Activated CD4-positive, alpha-beta T cell treated with anti-CD3 and anti-CD28 coated beads, Interleukin-10, Interleukin-2, amounts not matched to agents 100 ng/mL and 50 ng/mL, durations not matched to agents 16 hours and 8 hours (primary cell): ENCODE measurements at regions not wholly inside any gene's neighbourhood (a gene's known extent, or its start where the extent isn't known, plus 50 kb on each side); places are given as distances from the start of the nearest gene placed in this dataset.

ENCODE experiments used
- DNase-seq: peaks from one replicate; pipeline ENCODE4 v3.0.0-alpha.2; 2020

- no peak for DNase-seq
Measured at GRCh38 chr13:39100996-39101738, 62.9 kb downstream of the NHLRC3 start.

DNA sequence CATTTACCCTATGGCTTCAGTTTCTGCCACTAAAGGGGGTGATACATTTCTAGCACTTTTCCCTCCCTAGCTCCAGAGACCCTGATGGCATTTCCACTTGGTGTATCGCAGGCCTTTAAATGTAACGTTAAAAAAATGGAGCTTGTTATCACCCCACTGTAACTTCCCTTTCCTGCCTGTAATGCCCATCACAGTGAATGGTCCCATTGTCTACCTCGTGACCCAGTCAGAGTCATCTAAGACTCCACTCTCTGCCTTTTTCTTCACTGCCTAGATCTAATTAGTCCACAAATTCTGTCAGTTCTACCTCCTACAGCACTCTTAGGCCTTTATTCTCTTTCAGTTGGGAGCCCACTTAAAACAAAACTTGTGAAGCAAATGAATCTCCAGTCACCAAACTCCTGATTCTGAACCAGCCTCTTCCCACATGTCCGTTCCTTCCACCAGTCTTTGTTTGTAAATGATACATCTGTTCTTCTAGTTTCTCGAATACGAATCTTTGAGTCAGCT lies 64.8 kb downstream of the NHLRC3 start:
- no peak for DNase-seq

DNA sequence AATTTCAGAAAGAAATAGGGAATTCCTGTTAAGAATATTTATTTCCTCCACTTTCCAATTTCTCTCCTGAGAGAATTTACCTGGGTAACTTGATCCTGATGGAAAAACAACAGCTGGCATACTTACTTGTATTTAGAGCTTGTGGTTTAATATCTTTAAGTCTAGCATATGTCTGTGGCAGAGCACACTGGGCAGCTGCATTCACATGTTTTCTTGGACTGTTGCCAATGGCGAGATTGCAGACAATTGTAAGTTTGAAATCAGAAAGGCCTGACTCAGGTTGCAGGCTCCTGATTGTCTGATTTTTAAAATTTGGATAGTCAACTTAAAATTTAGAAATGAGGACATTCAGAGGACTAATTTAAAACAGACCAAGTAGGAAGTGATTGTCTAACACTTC lies 66.9 kb downstream of the NHLRC3 start:
- DNase-seq = no peak

- DNase-seq = no peak
Measured at GRCh38 chr13:39106216-39107005, 68.2 kb downstream of the NHLRC3 start.

- DNase-seq = no peak
Measured at GRCh38 chr13:39107561-39107960, 69.3 kb downstream of the NHLRC3 start.

DNA sequence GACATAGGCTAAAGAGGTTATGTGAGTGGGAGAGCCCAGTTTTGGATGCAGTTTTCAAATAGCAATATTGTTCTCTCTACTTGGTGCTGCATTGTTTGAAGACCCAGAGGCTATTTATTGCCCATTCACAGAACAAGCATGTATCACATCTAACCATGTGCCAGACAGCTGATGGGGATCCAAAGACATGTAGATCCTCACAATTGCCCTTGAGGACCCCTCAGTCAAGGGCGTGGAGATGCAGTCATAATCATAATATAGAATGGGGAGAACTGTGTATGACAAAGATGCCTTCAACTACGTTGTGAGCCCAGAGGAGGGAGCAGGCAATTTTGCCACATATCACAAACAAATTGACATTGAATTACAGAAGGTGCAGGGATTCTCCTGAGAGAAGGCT lies 70.5 kb downstream of the NHLRC3 start:
- DNase-seq = no peak

DNA sequence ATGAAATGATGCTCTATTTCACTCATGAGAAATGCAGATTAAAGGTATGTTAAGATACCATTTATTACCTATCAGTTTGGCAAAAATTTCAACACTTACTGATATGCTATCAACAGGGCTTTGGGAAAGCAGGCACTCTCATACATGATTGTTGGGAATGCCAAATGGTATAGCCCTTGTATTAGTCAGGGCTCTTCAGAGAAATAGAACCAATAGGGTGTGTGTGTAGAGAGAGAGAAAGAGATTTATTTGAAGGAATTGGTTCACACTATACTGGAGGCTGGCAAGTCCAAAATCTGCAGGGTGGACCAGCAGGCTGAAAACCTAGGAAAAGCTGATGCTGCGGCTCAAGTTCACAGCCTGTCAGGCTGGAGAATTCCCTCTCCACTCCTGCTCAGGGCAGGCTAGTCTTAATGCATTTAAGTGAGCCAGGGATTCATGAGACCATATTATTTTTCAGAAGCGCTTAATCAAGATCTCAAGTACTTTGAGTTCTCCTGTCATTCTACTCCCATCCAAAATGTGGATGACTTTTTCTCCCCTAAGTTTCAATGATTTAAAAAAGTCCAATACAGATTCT lies 72.4 kb downstream of the NHLRC3 start:
- DNase-seq = no peak

GRCh38 chr13:39111145-39111544 lies 72.9 kb downstream of the NHLRC3 start:
- DNase-seq = no peak

DNA sequence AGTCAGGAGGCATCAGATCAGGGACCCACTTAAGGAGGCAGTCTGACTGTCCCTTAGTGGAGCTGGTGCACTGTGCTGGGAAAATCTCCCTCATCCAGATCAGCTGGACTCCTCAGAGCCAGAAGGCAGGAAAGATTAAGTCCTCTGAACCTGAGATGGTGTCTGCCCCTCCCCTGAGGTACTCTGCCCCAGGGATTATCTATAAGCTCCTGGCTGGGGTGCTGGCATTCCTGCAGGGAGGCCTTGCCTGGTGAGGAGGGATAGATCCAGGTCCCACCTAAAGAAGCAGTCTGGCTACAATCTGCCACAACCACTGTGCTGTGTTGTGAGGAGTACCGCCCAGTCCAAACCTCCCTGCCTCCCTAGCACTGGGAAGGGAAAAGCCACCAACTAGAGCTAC lies 81.2 kb downstream of the NHLRC3 start:
- no peak for DNase-seq

GRCh38 chr13:39123578-39123977 lies 85.3 kb downstream of the NHLRC3 start:
- DNase-seq = peak; percentile 4

GRCh38 chr13:39129213-39129612 lies 91.0 kb downstream of the NHLRC3 start:
- DNase-seq = no peak

- no peak for DNase-seq
Measured at GRCh38 chr13:39130301-39130700, 92.0 kb downstream of the NHLRC3 start.

DNA sequence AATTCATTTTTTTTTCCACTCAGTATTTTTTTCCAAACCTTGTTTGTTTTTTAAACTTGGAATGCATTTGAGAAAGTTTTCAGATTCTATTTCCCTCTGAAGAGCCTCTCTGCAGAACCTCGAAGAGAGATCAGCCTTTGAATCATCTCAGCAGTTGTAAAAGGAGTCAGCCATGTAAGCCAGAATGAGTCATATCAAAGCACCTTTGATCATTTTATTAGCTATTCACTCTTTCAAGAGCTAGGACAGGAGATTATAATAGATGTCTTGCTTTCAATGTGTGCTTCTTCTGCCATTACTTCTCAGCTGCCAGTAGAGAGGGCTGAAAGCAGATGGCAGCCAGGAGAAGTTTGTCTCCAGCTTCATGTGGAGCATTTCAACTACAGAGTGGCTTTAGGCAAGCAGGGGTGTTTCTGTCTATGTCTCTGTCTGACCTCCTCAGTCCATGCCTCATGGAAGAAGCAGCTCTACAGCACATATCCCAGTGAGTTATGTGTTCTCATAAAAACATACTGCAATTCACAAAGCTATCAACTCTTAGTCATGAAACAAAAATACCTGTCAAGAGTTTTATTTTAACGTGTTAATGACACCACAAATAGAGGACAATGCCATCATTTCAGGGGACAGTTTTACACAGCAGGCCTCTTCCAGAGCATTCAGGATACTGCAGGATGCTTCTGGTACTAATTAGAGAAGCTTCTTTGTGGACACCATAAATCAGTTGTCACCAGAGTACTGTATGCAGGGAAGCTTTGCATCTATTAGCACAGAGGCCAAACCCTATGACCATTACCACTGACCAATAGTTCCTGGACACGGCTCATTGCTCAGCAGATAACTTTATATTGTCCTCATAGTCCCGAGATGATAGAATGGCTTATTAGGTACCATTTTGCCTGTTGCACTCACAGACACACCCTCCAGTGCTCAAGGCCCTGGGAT lies 94.3 kb downstream of the NHLRC3 start:
- DNase-seq = peak; percentile 18

- no peak for DNase-seq
Measured at GRCh38 chr13:39133781-39134180, 95.5 kb downstream of the NHLRC3 start.

- DNase-seq = no peak
Measured at GRCh38 chr13:39134574-39134973, 96.3 kb downstream of the NHLRC3 start.

- no peak for DNase-seq
Measured at GRCh38 chr13:39144391-39144790, 106.1 kb downstream of the NHLRC3 start.

DNA sequence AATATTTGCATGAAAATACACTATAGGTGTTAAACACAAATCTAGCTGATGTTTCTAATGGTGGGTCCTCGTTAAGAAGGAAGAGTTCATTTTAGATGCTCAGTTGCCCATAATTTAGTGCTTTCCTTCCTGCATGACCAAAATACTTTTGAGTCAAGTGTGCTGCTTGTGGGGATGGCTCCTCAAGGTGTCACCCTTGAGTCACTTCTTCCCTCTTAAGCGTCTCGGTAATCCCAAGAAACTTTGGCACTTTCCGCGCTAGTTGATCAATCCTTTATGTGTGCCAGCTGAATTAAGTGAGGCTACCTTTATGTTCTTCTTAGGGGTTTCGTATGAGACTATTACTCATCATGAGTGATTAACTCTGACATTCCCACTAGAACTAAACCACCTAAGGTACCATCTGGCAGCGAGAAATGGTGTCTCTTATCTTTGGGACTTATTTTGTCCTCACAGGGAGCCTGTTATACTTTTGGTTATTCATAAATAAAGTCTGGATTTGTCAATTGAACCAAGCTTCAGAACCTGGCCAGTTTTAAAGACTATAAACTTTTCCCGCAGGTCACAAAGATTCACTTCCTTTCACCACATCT lies 106.8 kb downstream of the NHLRC3 start:
- DNase-seq = peak; percentile 53

DNA sequence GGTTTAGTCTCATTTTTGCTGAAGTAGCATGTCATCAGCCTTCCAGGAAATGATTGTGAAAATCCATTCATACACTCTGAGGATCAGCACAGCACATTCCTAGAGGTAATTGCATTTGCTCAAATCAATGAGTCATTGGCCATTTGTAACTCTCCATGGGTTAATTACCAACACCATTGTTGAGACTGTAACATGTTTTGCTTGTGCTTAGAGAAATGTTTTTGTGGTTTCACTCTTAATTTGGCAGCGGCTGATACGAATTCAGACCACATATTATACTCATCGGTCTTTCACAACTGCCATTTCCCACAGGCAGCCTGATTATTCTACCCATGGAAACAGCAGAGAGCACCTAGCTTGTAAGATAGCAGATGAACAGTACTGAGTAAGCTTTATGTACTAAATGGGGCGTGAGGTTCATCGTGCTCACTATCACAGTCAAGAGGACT lies 110.3 kb downstream of the NHLRC3 start:
- peak; percentile 54 for DNase-seq

DNA sequence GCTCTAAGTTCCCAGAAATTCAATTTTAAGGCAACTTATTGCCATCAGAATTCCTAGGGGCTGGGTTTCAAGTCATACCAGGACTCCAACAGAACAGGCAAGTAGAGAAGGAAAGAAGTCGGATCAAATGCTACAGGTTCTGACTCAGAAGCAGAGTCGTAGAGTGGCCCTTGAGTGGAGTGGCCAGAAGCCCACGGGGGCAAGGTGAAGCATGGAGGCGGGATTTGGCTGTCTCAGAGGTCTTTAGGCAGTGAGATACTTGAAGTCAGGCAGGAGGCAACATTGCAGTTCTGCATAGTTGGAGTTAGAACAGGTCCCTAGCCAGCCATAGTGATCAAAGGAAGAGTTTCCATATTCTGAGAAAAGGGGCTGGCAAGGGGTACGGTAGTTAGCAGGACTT lies 111.6 kb downstream of the NHLRC3 start:
- DNase-seq = no peak

GRCh38 chr13:39154041-39154440 lies 115.8 kb downstream of the NHLRC3 start:
- no peak for DNase-seq

GRCh38 chr13:39159393-39159792 lies 121.1 kb downstream of the NHLRC3 start:
- DNase-seq = no peak

- no peak for DNase-seq
Measured at GRCh38 chr13:39159846-39160370, 121.7 kb downstream of the NHLRC3 start.
